SU-DHL-6 (cell line): ENCODE measurements at regions not wholly inside any gene's neighbourhood (a gene's known extent, or its start where the extent isn't known, plus 50 kb on each side); places are given as distances from the start of the nearest gene placed in this dataset.

ENCODE experiments used
- EZH2phosphoT487 ChIP-seq: fragments of 200-600 bp; sonication (generic), shearing (Covaris generic); conservative IDR thresholded peaks from 2 replicates; pipeline ENCODE4 v1.6.1; 2018; ENCODE audit warnings: mild to moderate bottlenecking, antibody characterized with exemption, low read length, moderate library complexity, mixed read lengths
- TF ChIP-seq, protein P1 (sequence below): fragments of 200-600 bp; sonication (generic); IDR thresholded peaks from one replicate; pipeline ENCODE4 v1.5.1; 2017; ENCODE audit warnings: antibody characterized with exemption, mild to moderate bottlenecking, low read length, moderate library complexity; ENCODE audit not compliant: insufficient read depth, poor library complexity, severe bottlenecking

- TF ChIP-seq, protein P1, sequence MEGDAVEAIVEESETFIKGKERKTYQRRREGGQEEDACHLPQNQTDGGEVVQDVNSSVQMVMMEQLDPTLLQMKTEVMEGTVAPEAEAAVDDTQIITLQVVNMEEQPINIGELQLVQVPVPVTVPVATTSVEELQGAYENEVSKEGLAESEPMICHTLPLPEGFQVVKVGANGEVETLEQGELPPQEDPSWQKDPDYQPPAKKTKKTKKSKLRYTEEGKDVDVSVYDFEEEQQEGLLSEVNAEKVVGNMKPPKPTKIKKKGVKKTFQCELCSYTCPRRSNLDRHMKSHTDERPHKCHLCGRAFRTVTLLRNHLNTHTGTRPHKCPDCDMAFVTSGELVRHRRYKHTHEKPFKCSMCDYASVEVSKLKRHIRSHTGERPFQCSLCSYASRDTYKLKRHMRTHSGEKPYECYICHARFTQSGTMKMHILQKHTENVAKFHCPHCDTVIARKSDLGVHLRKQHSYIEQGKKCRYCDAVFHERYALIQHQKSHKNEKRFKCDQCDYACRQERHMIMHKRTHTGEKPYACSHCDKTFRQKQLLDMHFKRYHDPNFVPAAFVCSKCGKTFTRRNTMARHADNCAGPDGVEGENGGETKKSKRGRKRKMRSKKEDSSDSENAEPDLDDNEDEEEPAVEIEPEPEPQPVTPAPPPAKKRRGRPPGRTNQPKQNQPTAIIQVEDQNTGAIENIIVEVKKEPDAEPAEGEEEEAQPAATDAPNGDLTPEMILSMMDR: no peak
- TF ChIP-seq EZH2phosphoT487: no peak
Observed at GRCh38 chr13:34546344-34547250, 395.5 kb upstream of the NBEA start.
